Endothelial cell of umbilical vein (primary cell): ENCODE measurements at regions not wholly inside any gene's neighbourhood (a gene's known extent, or its start where the extent isn't known, plus 50 kb on each side); places are given as distances from the start of the nearest gene placed in this dataset.
"Not testable (repeated sequence)": the region's sequence is repeated elsewhere in the genome, so short reads cannot be mapped to it uniquely, and the experiment has no call there.

Source experiments
- EZH2 ChIP-seq: IDR thresholded peaks from 2 replicates; pipeline ENCODE4 v1.6.1; 2012; ENCODE audit warnings: borderline replicate concordance, low read depth, mild to moderate bottlenecking, moderate library complexity, low read length, inconsistent platforms; ENCODE audit not compliant: severe bottlenecking
- FOS ChIP-seq: IDR thresholded peaks from 2 replicates; pipeline ENCODE4 v1.6.1; 2011; ENCODE audit warnings: mild to moderate bottlenecking, low read length, moderate library complexity, borderline replicate concordance; ENCODE audit not compliant: insufficient read depth
- JUN ChIP-seq: IDR thresholded peaks from 2 replicates; pipeline ENCODE4 v1.6.1; 2011; ENCODE audit warnings: borderline replicate concordance, low read depth; ENCODE audit not compliant: insufficient read length, insufficient read depth
- MYC ChIP-seq: IDR thresholded peaks from one replicate; pipeline ENCODE4 v1.6.1; 2011; ENCODE audit warnings: mild to moderate bottlenecking, low read depth, low read length
- POLR2A ChIP-seq: IDR thresholded peaks from 2 replicates; pipeline ENCODE4 v1.6.1; 2012; ENCODE audit warnings: low read depth, mild to moderate bottlenecking, control low read depth, low read length
- POLR2AphosphoS5 ChIP-seq: IDR thresholded peaks from 2 replicates; pipeline ENCODE4 v1.6.1; 2012; ENCODE audit warnings: low read depth, mild to moderate bottlenecking, control low read depth, low read length, moderate library complexity; ENCODE audit not compliant: insufficient read depth
- TF ChIP-seq, protein P1 (sequence below), 2 donors: IDR thresholded peaks; 1 replicate in 1 of 2; 2 replicates in 1 of 2; pipeline ENCODE4 v1.5.1; 2011; ENCODE audit warnings: low read length in 2 of 2, mild to moderate bottlenecking in 2 of 2, moderate library complexity in 2 of 2, control low read depth in 1 of 2, inconsistent platforms in 1 of 2, low read depth in 1 of 2; ENCODE audit not compliant: insufficient read depth in 1 of 2; ENCODE audit errors: extremely low read depth in 1 of 2
- TF ChIP-seq, protein P2 (sequence below): IDR thresholded peaks from 2 replicates; pipeline ENCODE4 v1.6.1; 2011; ENCODE audit not compliant: insufficient read depth, insufficient read length

DNA sequence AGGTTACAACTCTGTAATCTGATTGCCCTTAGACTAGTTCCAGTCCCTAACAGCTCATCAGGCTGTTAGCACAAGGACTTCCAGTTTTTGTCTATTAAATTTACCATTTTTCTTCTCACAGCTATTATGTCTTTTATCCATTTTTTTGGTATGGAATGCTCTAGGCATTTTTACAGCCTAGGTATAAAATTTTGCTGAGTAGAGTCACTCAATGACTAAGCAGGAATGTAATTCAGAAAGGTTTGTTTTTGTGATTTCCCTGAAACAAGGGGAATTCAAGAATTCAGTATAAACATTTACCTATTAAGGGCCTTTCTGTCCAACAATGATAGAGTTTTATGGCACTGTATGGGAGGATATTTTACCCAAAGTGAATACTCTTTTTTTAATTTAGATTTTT, 182.7 kb upstream of the TSPY4 start:
- TF ChIP-seq, protein P1, sequence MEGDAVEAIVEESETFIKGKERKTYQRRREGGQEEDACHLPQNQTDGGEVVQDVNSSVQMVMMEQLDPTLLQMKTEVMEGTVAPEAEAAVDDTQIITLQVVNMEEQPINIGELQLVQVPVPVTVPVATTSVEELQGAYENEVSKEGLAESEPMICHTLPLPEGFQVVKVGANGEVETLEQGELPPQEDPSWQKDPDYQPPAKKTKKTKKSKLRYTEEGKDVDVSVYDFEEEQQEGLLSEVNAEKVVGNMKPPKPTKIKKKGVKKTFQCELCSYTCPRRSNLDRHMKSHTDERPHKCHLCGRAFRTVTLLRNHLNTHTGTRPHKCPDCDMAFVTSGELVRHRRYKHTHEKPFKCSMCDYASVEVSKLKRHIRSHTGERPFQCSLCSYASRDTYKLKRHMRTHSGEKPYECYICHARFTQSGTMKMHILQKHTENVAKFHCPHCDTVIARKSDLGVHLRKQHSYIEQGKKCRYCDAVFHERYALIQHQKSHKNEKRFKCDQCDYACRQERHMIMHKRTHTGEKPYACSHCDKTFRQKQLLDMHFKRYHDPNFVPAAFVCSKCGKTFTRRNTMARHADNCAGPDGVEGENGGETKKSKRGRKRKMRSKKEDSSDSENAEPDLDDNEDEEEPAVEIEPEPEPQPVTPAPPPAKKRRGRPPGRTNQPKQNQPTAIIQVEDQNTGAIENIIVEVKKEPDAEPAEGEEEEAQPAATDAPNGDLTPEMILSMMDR (IDR thresholded peaks at IDR 0.05; ENCODE audit: extremely low read depth in 1 of 2, insufficient read depth in 1 of 2, low read depth in 1 of 2, low read length in 2 of 2): not testable (repeated sequence)
- TF ChIP-seq POLR2A, JUN, POLR2AphosphoS5, EZH2, MYC, FOS: not testable (repeated sequence)
- TF ChIP-seq, protein P2, sequence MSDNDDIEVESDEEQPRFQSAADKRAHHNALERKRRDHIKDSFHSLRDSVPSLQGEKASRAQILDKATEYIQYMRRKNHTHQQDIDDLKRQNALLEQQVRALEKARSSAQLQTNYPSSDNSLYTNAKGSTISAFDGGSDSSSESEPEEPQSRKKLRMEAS: not testable (repeated sequence)
